Kidney (tissue), 13 donors: ENCODE measurements at regions not wholly inside any gene's neighbourhood (a gene's known extent, or its start where the extent isn't known, plus 50 kb on each side); places are given as distances from the start of the nearest gene placed in this dataset.

Experiments used
- DNase-seq, 5 donors: peaks; one replicate each; pipeline ENCODE4 v3.0.0-alpha.2; 2013 to 2020
- FAIRE-seq: peaks from 2 replicates; lab custom pipeline; 2012; peaks lifted over from hg19 to GRCh38; lab: Jason Lieb, UNC
- H3K27ac ChIP-seq, 2 donors: one replicate each; pipeline ENCODE4 v1.7.0; 2013; ENCODE audit warnings: low read depth in 2 of 2, low read length in 2 of 2, inconsistent platforms in 1 of 2
- H3K27me3 ChIP-seq: one replicate; pipeline ENCODE4 v1.7.1; 2013; ENCODE audit warnings: low read length, inconsistent platforms; ENCODE audit not compliant: control insufficient read depth, insufficient read depth
- H3K36me3 ChIP-seq, 3 donors: one replicate each; pipeline versions ENCODE4 v1.7.0 to v1.7.1; 2013; ENCODE audit warnings: low read length in 3 of 3, control low read depth in 1 of 3, inconsistent platforms in 1 of 3; ENCODE audit not compliant: insufficient read depth in 3 of 3, control insufficient read depth in 2 of 3
- H3K4me1 ChIP-seq, 3 donors: one replicate each; pipeline versions ENCODE4 v1.7.0 to v1.7.1; 2013; ENCODE audit warnings: low read length in 3 of 3, inconsistent platforms in 1 of 3, low read depth in 1 of 3; ENCODE audit not compliant: control insufficient read depth in 2 of 3, insufficient read depth in 2 of 3
- H3K4me3 ChIP-seq, 3 donors: one replicate each; pipeline versions ENCODE4 v1.7.0 to v1.8.1; 2013; ENCODE audit warnings: low read length in 3 of 3, control low read depth in 1 of 3, inconsistent platforms in 1 of 3
- H3K9ac ChIP-seq, 3 donors: one replicate each; pipeline versions ENCODE4 v1.7.0 to v1.7.1; 2013; ENCODE audit warnings: low read length in 3 of 3, control low read depth in 1 of 3, inconsistent platforms in 1 of 3
- H3K9me3 ChIP-seq, 3 donors: one replicate each; pipeline versions ENCODE4 v1.7.0 to v1.7.1; 2013; ENCODE audit warnings: low read length in 3 of 3, control low read depth in 1 of 3, inconsistent platforms in 1 of 3; ENCODE audit not compliant: control insufficient read depth in 2 of 3, insufficient read depth in 1 of 3
- CTCF ChIP-seq: IDR thresholded peaks from 3 replicates; pipeline ENCODE4 v1.5.1; 2012; ENCODE audit warnings: mild to moderate bottlenecking, moderate library complexity, borderline replicate concordance; ENCODE audit not compliant: insufficient read depth; ENCODE audit errors: extremely low read depth
- intact Hi-C: fragments of 100-400 bp; cut with DNase I; formaldehyde crosslinking; loops from one replicate; pipeline ENCODE4 v1.11.1; 2022
- donor health status: control.
- donor health status: control.
- donor health status: control.
- donor health status: control.
- donor health status: control.
- donor health status: DM: yes; HTN: yes; CAD: no.
- donor health status: Normal renal cell carcinoma (clear cell type).

GRCh38 chr21:22046576-22046975 is 1048.4 kb downstream of the NCAM2 start:
- Histone ChIP-seq H3K9me3 (no peaks in the 10 kb centered on the region), H3K4me3 (no peak overlapping the region), H3K27me3 (no peaks in the 10 kb centered on the region), H3K4me1 (no peaks in the 10 kb centered on the region), H3K36me3 (no peaks in the 10 kb centered on the region), H3K27ac (no peak overlapping the region), H3K9ac (no peak overlapping the region)
- no peak for DNase-seq
- FAIRE-seq, result no peak
- intact Hi-C loops, result no loop called here
- no peak for TF ChIP-seq CTCF

- intact Hi-C loops, result no loop called here
- FAIRE-seq (no peak), DNase-seq (no peak)
- Histone ChIP-seq H3K9me3 (no peaks in the 10 kb centered on the region), H3K4me1 (no peaks in the 10 kb centered on the region), H3K4me3 (no peak overlapping the region), H3K36me3 (no peaks in the 10 kb centered on the region), H3K27me3 (no peaks in the 10 kb centered on the region), H3K27ac (no peak overlapping the region), H3K9ac (no peak overlapping the region)
- TF ChIP-seq CTCF, result no peak
These were observed 1058.7 kb downstream of the NCAM2 start for GRCh38 chr21:22056904-22057303.

- peak; percentile 46 for FAIRE-seq
- H3K27ac ChIP-seq, result no peak overlapping the region
- no peaks in the 10 kb centered on the region for H3K36me3 ChIP-seq
- no peaks in the 10 kb centered on the region for H3K27me3 ChIP-seq
- H3K4me3 ChIP-seq, result no peak overlapping the region
- no peak for DNase-seq
- H3K9me3 ChIP-seq, result no peaks in the 10 kb centered on the region
- intact Hi-C loops, result no loop called here
- no peaks in the 10 kb centered on the region for H3K4me1 ChIP-seq
- no peak overlapping the region for H3K9ac ChIP-seq
- no peak for TF ChIP-seq CTCF
These were observed 1064.4 kb downstream of the NCAM2 start for GRCh38 chr21:22062472-22063139.

GRCh38 chr21:22063140-22063539 is 1064.9 kb downstream of the NCAM2 start:
- no peak for FAIRE-seq
- Histone ChIP-seq H3K27ac (no peak overlapping the region), H3K9ac (no peak overlapping the region), H3K27me3 (no peaks in the 10 kb centered on the region), H3K4me1 (no peaks in the 10 kb centered on the region), H3K36me3 (no peaks in the 10 kb centered on the region), H3K4me3 (no peak overlapping the region), H3K9me3 (no peaks in the 10 kb centered on the region)
- intact Hi-C loops, result no loop called here
- DNase-seq, result no peak
- no peak for TF ChIP-seq CTCF
